IMR-90 (cell line): ENCODE measurements at regions not wholly inside any gene's neighbourhood (a gene's known extent, or its start where the extent isn't known, plus 50 kb on each side); places are given as distances from the start of the nearest gene placed in this dataset.

Experiments used
- ATAC-seq: fragments of 200-7000 bp; cut with Tn5 transposase; 2 replicates; pipeline ENCODE4 v1.9.1; 2020; ENCODE audit warnings: low read depth, mild to moderate bottlenecking, moderate library complexity
- BruUV-seq: library from RNA; stranded (reverse); fragments of 400-500 nt; replicated peaks from 2 replicates; lab custom pipeline; 2021; lab: Mats Ljungman, UMichigan
- CTCF ChIA-PET: fragments of 300-600 bp; formaldehyde crosslinking; extraction: SDS; loops from one replicate; lab custom pipeline; 2021; ENCODE audit warnings: antibody characterized with exemption; lab: Yijun Ruan, JAX
- POLR2A ChIA-PET: fragments of 300-600 bp; sonication (Branson Sonifier 250); formaldehyde crosslinking; loops from one replicate; lab custom pipeline; 2022; ENCODE audit warnings: antibody characterized with exemption; ENCODE audit not compliant: unreplicated experiment; lab: Charles Lee
- DNase-seq: peaks from one replicate; pipeline ENCODE4 v3.0.0; 2013
- H2AFZ ChIP-seq: replicated peaks from 2 replicates; pipeline ENCODE3; 2013; ENCODE audit warnings: low read length, mild to moderate bottlenecking; ENCODE audit not compliant: poor library complexity
- H2AK5ac ChIP-seq: 2 replicates; pipeline ENCODE4 v1.6.1; 2013; ENCODE audit warnings: low read depth, low read length, inconsistent platforms
- H2AK9ac ChIP-seq: replicated peaks from 2 replicates; pipeline ENCODE3; 2013; ENCODE audit warnings: mild to moderate bottlenecking, low read depth, low read length, moderate library complexity; ENCODE audit not compliant: poor library complexity
- H2BK120ac ChIP-seq: 2 replicates; pipeline ENCODE4 v1.6.1; 2013; ENCODE audit warnings: low read depth, low read length, inconsistent platforms
- H2BK15ac ChIP-seq: 3 replicates; pipeline ENCODE4 v1.6.1; 2013; ENCODE audit warnings: low read depth, low read length, inconsistent platforms
- H2BK20ac ChIP-seq: 2 replicates; pipeline ENCODE4 v1.6.1; 2013; ENCODE audit warnings: low read depth, mild to moderate bottlenecking, inconsistent platforms, low read length, moderate library complexity
- H2BK5ac ChIP-seq: 2 replicates; pipeline ENCODE4 v1.6.1; 2013; ENCODE audit warnings: mild to moderate bottlenecking, low read depth, low read length, inconsistent platforms; ENCODE audit not compliant: poor library complexity, severe bottlenecking
- H3K14ac ChIP-seq: replicated peaks from 2 replicates; pipeline ENCODE4 v1.6.1; 2013; ENCODE audit warnings: low read depth, low read length, inconsistent platforms
- H3K18ac ChIP-seq: 2 replicates; pipeline ENCODE4 v1.6.1; 2013; ENCODE audit warnings: low read depth, low read length, control low read depth
- H3K23ac ChIP-seq: 2 replicates; pipeline ENCODE4 v1.6.1; 2013; ENCODE audit warnings: low read depth, low read length, inconsistent platforms
- H3K27ac ChIP-seq: 2 replicates; pipeline ENCODE4 v1.5.1; 2013; ENCODE audit warnings: mild to moderate bottlenecking, control low read depth, low read length; ENCODE audit not compliant: insufficient read depth
- H3K27me3 ChIP-seq: 2 replicates; pipeline ENCODE4 v1.6.1; 2013; ENCODE audit warnings: low read length; ENCODE audit not compliant: control insufficient read depth, insufficient read depth
- H3K36me3 ChIP-seq: 2 replicates; pipeline ENCODE4 v1.6.1; 2013; ENCODE audit warnings: low read length, mixed read lengths; ENCODE audit not compliant: control insufficient read depth, insufficient read depth
- H3K4ac ChIP-seq: 2 replicates; pipeline ENCODE4 v1.6.1; 2013; ENCODE audit warnings: low read depth, low read length, inconsistent platforms
- H3K4me1 ChIP-seq: 2 replicates; pipeline ENCODE4 v1.6.1; 2013; ENCODE audit warnings: low read length, mixed read lengths; ENCODE audit not compliant: control insufficient read depth, insufficient read depth
- H3K4me2 ChIP-seq: 2 replicates; pipeline ENCODE4 v1.6.1; 2013; ENCODE audit warnings: low read depth, mild to moderate bottlenecking, control low read depth, low read length, moderate library complexity
- H3K4me3 ChIP-seq: 2 replicates; pipeline ENCODE4 v1.5.1; 2013; ENCODE audit warnings: low read depth, mild to moderate bottlenecking, control low read depth, low read length, moderate library complexity; ENCODE audit not compliant: insufficient read depth
- H3K56ac ChIP-seq: 2 replicates; pipeline ENCODE4 v1.6.1; 2013; ENCODE audit warnings: low read length, inconsistent platforms; ENCODE audit not compliant: insufficient read depth; ENCODE audit errors: extremely low read depth
- H3K79me1 ChIP-seq, 2 experiments: 2 replicates each; pipeline ENCODE4 v1.6.1; 2013; ENCODE audit warnings: low read length in 2 of 2, inconsistent platforms in 1 of 2, low read depth in 1 of 2
- H3K9ac ChIP-seq: 2 replicates; pipeline ENCODE4 v1.6.1; 2013; ENCODE audit warnings: low read depth, low read length, control low read depth
- H3K9me1 ChIP-seq: 2 replicates; pipeline ENCODE4 v1.6.1; 2013; ENCODE audit warnings: low read length, inconsistent platforms; ENCODE audit not compliant: insufficient read depth
- H3K9me3 ChIP-seq: 2 replicates; pipeline ENCODE4 v1.6.1; 2013; ENCODE audit warnings: low read length; ENCODE audit not compliant: control insufficient read depth, insufficient read depth
- H4K20me1 ChIP-seq: 2 replicates; pipeline ENCODE4 v1.6.1; 2013; ENCODE audit warnings: low read length, inconsistent platforms; ENCODE audit not compliant: insufficient read depth
- H4K5ac ChIP-seq: 2 replicates; pipeline ENCODE4 v1.6.1; 2013; ENCODE audit warnings: mild to moderate bottlenecking, low read depth, low read length, control low read depth
- H4K8ac ChIP-seq, 2 experiments: 2 replicates each; pipeline ENCODE4 v1.6.1; 2013; ENCODE audit warnings: low read depth in 2 of 2, low read length in 2 of 2, control low read depth in 1 of 2, inconsistent platforms in 1 of 2
- H4K91ac ChIP-seq: 2 replicates; pipeline ENCODE4 v1.6.1; 2013; ENCODE audit warnings: low read depth, low read length, inconsistent platforms; ENCODE audit not compliant: insufficient read depth
- BHLHE40 ChIP-seq: fragments of 150-350 bp; IDR thresholded peaks from 2 replicates; pipeline ENCODE4 v1.6.1; 2016; ENCODE audit warnings: mild to moderate bottlenecking, low read depth, low read length
- CEBPB ChIP-seq: IDR thresholded peaks from 2 replicates; pipeline ENCODE4 v1.6.1; 2012; ENCODE audit warnings: low read depth, low read length, improper control_type of control experiment
- CHD1 ChIP-seq: IDR thresholded peaks from 2 replicates; pipeline ENCODE4 v1.6.1; 2012; ENCODE audit warnings: low read depth, low read length, improper control_type of control experiment
- CTCF ChIP-seq: conservative IDR thresholded peaks from 2 replicates; pipeline ENCODE4 v1.5.1; 2012; ENCODE audit warnings: mild to moderate bottlenecking, low read depth, low read length, improper control_type of control experiment
- ELK1 ChIP-seq: fragments of 150-350 bp; IDR thresholded peaks from 2 replicates; pipeline ENCODE4 v1.6.1; 2016; ENCODE audit warnings: low read depth, mild to moderate bottlenecking, low read length, moderate library complexity, borderline replicate concordance
- FOS ChIP-seq: fragments of 150-350 bp; IDR thresholded peaks from 2 replicates; pipeline ENCODE4 v1.6.1; 2016; ENCODE audit warnings: low read depth, low read length
- MAFK ChIP-seq: IDR thresholded peaks from 2 replicates; pipeline ENCODE4 v1.6.1; 2012; ENCODE audit warnings: low read depth, low read length, improper control_type of control experiment
- MAZ ChIP-seq: IDR thresholded peaks from 2 replicates; pipeline ENCODE4 v1.6.1; 2012; ENCODE audit warnings: low read depth, mild to moderate bottlenecking, low read length, improper control_type of control experiment, moderate library complexity, borderline replicate concordance
- NFE2L2 ChIP-seq: fragments of 150-350 bp; IDR thresholded peaks from 2 replicates; pipeline ENCODE4 v1.6.1; 2016; ENCODE audit warnings: low read depth, mild to moderate bottlenecking, low read length
- POLR2A ChIP-seq: IDR thresholded peaks from 2 replicates; pipeline ENCODE4 v1.6.1; 2012; ENCODE audit warnings: mild to moderate bottlenecking, low read depth, low read length
- RAD21 ChIP-seq: IDR thresholded peaks from 2 replicates; pipeline ENCODE4 v1.6.1; 2012; ENCODE audit warnings: low read length, improper control_type of control experiment
- RCOR1 ChIP-seq: IDR thresholded peaks from 2 replicates; pipeline ENCODE4 v1.6.1; 2012; ENCODE audit warnings: mild to moderate bottlenecking, low read length, improper control_type of control experiment; ENCODE audit not compliant: insufficient replicate concordance
- RFX5 ChIP-seq: IDR thresholded peaks from 2 replicates; pipeline ENCODE4 v1.8.0; 2012; ENCODE audit warnings: low read depth, mild to moderate bottlenecking, low read length, moderate library complexity
- SMC3 ChIP-seq: fragments of 150-350 bp; IDR thresholded peaks from 2 replicates; pipeline ENCODE4 v1.6.1; 2016; ENCODE audit warnings: low read depth, mild to moderate bottlenecking, antibody characterized with exemption, low read length, moderate library complexity
- USF2 ChIP-seq: fragments of 150-350 bp; IDR thresholded peaks from 2 replicates; pipeline ENCODE4 v1.6.1; 2017; ENCODE audit warnings: mild to moderate bottlenecking, antibody characterized with exemption, low read length, low read depth
- dilution Hi-C: fragments of 300-500 bp; cut with HindIII; formaldehyde crosslinking; loops from one replicate; pipeline ENCODE4 v1.14.3; 2018; ENCODE audit warnings: low sequenced_read_pairs; ENCODE audit not compliant: unreplicated experiment
- in situ Hi-C: fragments of 300-500 bp; cut with MboI; formaldehyde crosslinking; loops from 3 replicates; pipeline ENCODE4 v1.14.3; 2019; ENCODE audit warnings: low sequenced_read_pairs, inconsistent platforms, mixed read lengths
- intact Hi-C: fragments of 100-400 bp; cut with micrococcal nuclease; formaldehyde crosslinking; loops from 2 replicates; pipeline ENCODE4 v1.10.0; 2022

GRCh38 chr11:57047610-57048009 is 58.9 kb downstream of the OR5AK2 start:
- intact Hi-C loops: no loop called here
- no peak overlapping the region for H3K27ac ChIP-seq
- H2BK15ac ChIP-seq: no peak overlapping the region
- POLR2A ChIA-PET: no interaction called here
- no peak for DNase-seq
- H3K9ac ChIP-seq: no peak overlapping the region
- H4K91ac ChIP-seq: no peak overlapping the region
- H4K5ac ChIP-seq: no peak overlapping the region
- H3K4me1 ChIP-seq: no peaks in the 10 kb centered on the region
- H2BK120ac ChIP-seq: no peak overlapping the region
- H3K23ac ChIP-seq: no peak overlapping the region
- H2BK20ac ChIP-seq: no peak overlapping the region
- no peaks in the 10 kb centered on the region for H4K20me1 ChIP-seq
- no peak overlapping the region for H3K4ac ChIP-seq
- H2BK5ac ChIP-seq: no peak overlapping the region
- H3K4me2 ChIP-seq: no peak overlapping the region
- H3K27me3 ChIP-seq: no peaks in the 10 kb centered on the region
- in situ Hi-C loops: no loop called here
- H2AK5ac ChIP-seq: no peak overlapping the region
- no peak overlapping the region for H3K56ac ChIP-seq
- BruUV-seq: no TSS peak
- H3K36me3 ChIP-seq: no peaks in the 10 kb centered on the region
- H3K79me1 ChIP-seq: no peaks in the 10 kb centered on the region
- no peak overlapping the region for H3K14ac ChIP-seq
- TF ChIP-seq RAD21 (no peak), CHD1 (no peak), MAFK (no peak), MAZ (no peak), NFE2L2 (no peak), USF2 (no peak), RCOR1 (no peak), BHLHE40 (no peak), RFX5 (no peak), POLR2A (no peak), FOS (no peak), SMC3 (no peak), CEBPB (no peak), CTCF (no peak), ELK1 (no peak)
- ATAC-seq: no peak
- CTCF ChIA-PET: no interaction called here
- dilution Hi-C loops: no loop called here
- no peaks in the 10 kb centered on the region for H3K9me1 ChIP-seq
- no peak overlapping the region for H2AFZ ChIP-seq
- no peak overlapping the region for H2AK9ac ChIP-seq
- H3K4me3 ChIP-seq: no peak overlapping the region
- no peak overlapping the region for H3K18ac ChIP-seq
- no peaks in the 10 kb centered on the region for H3K9me3 ChIP-seq
- no peak overlapping the region for H4K8ac ChIP-seq
